ENCODE measurements at regions not wholly inside any gene's neighbourhood (a gene's known extent, or its start where the extent isn't known, plus 50 kb on each side); places are given as distances from the start of the nearest gene placed in this dataset.

GRCh38 chr1:186617926-186618325 is 62.3 kb downstream of the PTGS2 start:
- no peak for ATAC-seq

GRCh38 chr1:186616511-186616910 is 63.7 kb downstream of the PTGS2 start:
- H3K4me3 ChIP-seq (replicated peaks in 1 of 2; ENCODE audit: low read depth in 1 of 2, low read length in 2 of 2): no peak overlapping the region

More at GRCh38 chr1:186617926-186618325, 62.3 kb downstream of the PTGS2 start:
- POLR2A ChIA-PET: no interaction called here
- TF ChIP-seq YY1 (IDR thresholded peaks at IDR 0.05; ENCODE audit: extremely low read depth, insufficient replicate concordance, low read depth, low read length): no peak
- no peak for TF ChIP-seq JUND (IDR thresholded peaks at IDR 0.05)
- no peak for TF ChIP-seq CBX3 (IDR thresholded peaks at IDR 0.05; ENCODE audit: low read depth)
- no peak for TF ChIP-seq ZFX (IDR thresholded peaks at IDR 0.05)
- TF ChIP-seq RAD21 (IDR thresholded peaks at IDR 0.05; ENCODE audit: low read depth): peak; percentile 17; the same call in 1 of the 2 replicates
- TF ChIP-seq ZBTB33 (IDR thresholded peaks at IDR 0.05; ENCODE audit: extremely low read depth, insufficient replicate concordance, low read length): no peak
- Histone ChIP-seq H3K79me2 (ENCODE audit: insufficient read depth, low read length) (no peaks in the 10 kb centered on the region), H3K4me1 (ENCODE audit: control insufficient read depth in 1 of 2, insufficient read depth in 2 of 2, low read length in 2 of 2) (no peaks in the 10 kb centered on the region), H3K9ac (ENCODE audit: low read length) (no peak overlapping the region), H3K9me3 (ENCODE audit: control insufficient read depth in 1 of 2, insufficient read depth in 1 of 2, low read depth in 1 of 2, low read length in 2 of 2) (no peaks in the 10 kb centered on the region), H4K20me1 (ENCODE audit: insufficient read depth) (no peaks in the 10 kb centered on the region), H3K27me3 (ENCODE audit: insufficient read depth, low read length) (no peaks in the 10 kb centered on the region), H3K9me2 (ENCODE audit: insufficient read depth) (no peaks in the 10 kb centered on the region), H2AFZ (ENCODE audit: low read depth, low read length, poor library complexity, severe bottlenecking) (no peak overlapping the region), H3K27ac (ENCODE audit: low read depth, low read length) (no peak overlapping the region), H3K36me3 (ENCODE audit: control insufficient read depth in 1 of 2, insufficient read depth in 2 of 2, low read length in 2 of 2) (no peaks in the 10 kb centered on the region), H3K4me3 (replicated peaks in 1 of 2; ENCODE audit: low read depth in 1 of 2, low read length in 2 of 2) (no peak overlapping the region), H3K4me2 (ENCODE audit: low read length) (no peak overlapping the region)
- intact Hi-C loops (cut with micrococcal nuclease): no loop called here
- RAD21 ChIA-PET (ENCODE audit: low non-redundant PET in 1 of 2, low total read pairs in 2 of 2, uncharacterized antibody in 2 of 2, unreplicated experiment in 2 of 2): no interaction called here
- no TSS peak for BruUV-seq (replicated peaks)
- no peak for DNase-seq (ENCODE audit: low read depth, low spot score)
- CTCF ChIA-PET: interaction anchor here (0.7 kb wide), 1 partner anchor 189 kb away, joined by 3 read pairs; no protein-coding TSS in a partner anchor

More at GRCh38 chr1:186616511-186616910, 63.7 kb downstream of the PTGS2 start:
- no peak overlapping the region for H3K4me2 ChIP-seq (ENCODE audit: low read length)
- no peak overlapping the region for H3K9ac ChIP-seq (ENCODE audit: low read length)
- RAD21 ChIA-PET (ENCODE audit: low non-redundant PET in 1 of 2, low total read pairs in 2 of 2, uncharacterized antibody in 2 of 2, unreplicated experiment in 2 of 2): no interaction called here
- no peaks in the 10 kb centered on the region for H3K27me3 ChIP-seq (ENCODE audit: insufficient read depth, low read length)
- H3K36me3 ChIP-seq (ENCODE audit: control insufficient read depth in 1 of 2, insufficient read depth in 2 of 2, low read length in 2 of 2): no peaks in the 10 kb centered on the region
- intact Hi-C loops (cut with micrococcal nuclease): no loop called here
- TF ChIP-seq ZNF274 (IDR thresholded peaks at IDR 0.05; ENCODE audit: low read depth, low read length): no peak
- H3K4me1 ChIP-seq (ENCODE audit: control insufficient read depth in 1 of 2, insufficient read depth in 2 of 2, low read length in 2 of 2): no peaks in the 10 kb centered on the region
- H3K79me2 ChIP-seq (ENCODE audit: insufficient read depth, low read length): no peaks in the 10 kb centered on the region
- H3K27ac ChIP-seq (ENCODE audit: low read depth, low read length): no peak overlapping the region
- DNase-seq (ENCODE audit: low read depth, low spot score): no peak
- no peaks in the 10 kb centered on the region for H4K20me1 ChIP-seq (ENCODE audit: insufficient read depth)
- H3K9me3 ChIP-seq (ENCODE audit: control insufficient read depth in 1 of 2, insufficient read depth in 1 of 2, low read depth in 1 of 2, low read length in 2 of 2): no peaks in the 10 kb centered on the region
- CTCF ChIA-PET: no interaction called here
- POLR2A ChIA-PET: no interaction called here
- ATAC-seq: no peak
- no TSS peak for BruUV-seq (replicated peaks)
- no peak overlapping the region for H2AFZ ChIP-seq (ENCODE audit: low read depth, low read length, poor library complexity, severe bottlenecking)
- 0 out of 2 replicates have a peak, but pooled peaks cover 4% of the 10 kb centered on the region for H3K9me2 ChIP-seq (ENCODE audit: insufficient read depth)

Data from HCT116 (cell line).